Prostate gland (tissue), 2 donors: ENCODE measurements at regions not wholly inside any gene's neighbourhood (a gene's known extent, or its start where the extent isn't known, plus 50 kb on each side); places are given as distances from the start of the nearest gene placed in this dataset.

ENCODE experiments used
- POLR2AphosphoS5 ChIP-seq: sonication (generic); formaldehyde crosslinking; IDR thresholded peaks from one replicate; pipeline ENCODE4 v1.6.1; 2017; ENCODE audit warnings: antibody characterized with exemption
- TF ChIP-seq, protein P1 (sequence below), 4 experiments: fragments of 200-600 bp in 2 of 4; fragments of 450-650 bp in 2 of 4; sonication (generic) in 2 of 4; IDR thresholded peaks; 1 replicate in 3 of 4; 2 replicates in 1 of 4; pipeline ENCODE4 v1.5.1; 2016 to 2019; ENCODE audit warnings: antibody characterized with exemption in 4 of 4, mild to moderate bottlenecking in 2 of 4, moderate library complexity in 2 of 4

DNA sequence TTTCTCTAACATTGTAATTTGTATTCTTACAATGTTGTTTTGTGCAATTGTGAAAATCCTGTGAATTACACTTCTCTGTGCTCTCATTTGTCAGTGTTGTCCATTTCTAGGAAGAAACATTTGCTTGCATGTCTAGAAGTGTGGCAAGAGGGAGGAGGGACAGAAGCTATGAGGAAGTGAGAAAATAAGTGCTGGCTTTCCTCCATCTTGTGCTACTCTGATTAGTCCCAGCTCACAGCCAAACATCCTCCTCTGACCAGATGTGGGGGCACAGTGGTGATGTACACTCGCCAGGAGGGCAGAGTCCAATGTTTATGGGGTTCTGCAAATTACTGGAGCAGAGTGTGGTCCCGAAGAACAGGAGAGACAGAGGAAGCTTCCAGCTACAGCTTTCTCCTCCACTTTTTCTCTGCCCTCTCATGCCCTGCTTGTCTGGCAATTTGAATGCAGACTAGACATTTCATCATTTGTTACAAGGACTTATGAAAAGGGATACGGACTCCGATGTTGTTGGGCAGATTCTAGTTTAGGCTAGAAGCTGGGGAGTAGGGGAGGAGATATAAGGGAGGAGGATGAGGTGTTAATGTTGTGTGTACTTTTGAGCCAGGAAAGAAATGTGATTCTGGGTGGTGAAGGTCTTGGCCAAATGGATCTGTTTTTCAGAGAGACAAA, 131.0 kb upstream of the C1GALT1 start:
- TF ChIP-seq, protein P1, sequence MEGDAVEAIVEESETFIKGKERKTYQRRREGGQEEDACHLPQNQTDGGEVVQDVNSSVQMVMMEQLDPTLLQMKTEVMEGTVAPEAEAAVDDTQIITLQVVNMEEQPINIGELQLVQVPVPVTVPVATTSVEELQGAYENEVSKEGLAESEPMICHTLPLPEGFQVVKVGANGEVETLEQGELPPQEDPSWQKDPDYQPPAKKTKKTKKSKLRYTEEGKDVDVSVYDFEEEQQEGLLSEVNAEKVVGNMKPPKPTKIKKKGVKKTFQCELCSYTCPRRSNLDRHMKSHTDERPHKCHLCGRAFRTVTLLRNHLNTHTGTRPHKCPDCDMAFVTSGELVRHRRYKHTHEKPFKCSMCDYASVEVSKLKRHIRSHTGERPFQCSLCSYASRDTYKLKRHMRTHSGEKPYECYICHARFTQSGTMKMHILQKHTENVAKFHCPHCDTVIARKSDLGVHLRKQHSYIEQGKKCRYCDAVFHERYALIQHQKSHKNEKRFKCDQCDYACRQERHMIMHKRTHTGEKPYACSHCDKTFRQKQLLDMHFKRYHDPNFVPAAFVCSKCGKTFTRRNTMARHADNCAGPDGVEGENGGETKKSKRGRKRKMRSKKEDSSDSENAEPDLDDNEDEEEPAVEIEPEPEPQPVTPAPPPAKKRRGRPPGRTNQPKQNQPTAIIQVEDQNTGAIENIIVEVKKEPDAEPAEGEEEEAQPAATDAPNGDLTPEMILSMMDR (IDR thresholded peaks at IDR 0.05): no peak
- TF ChIP-seq POLR2AphosphoS5: no peak
